Psoas muscle (tissue), 7 donors: ENCODE measurements at regions not wholly inside any gene's neighbourhood (a gene's known extent, or its start where the extent isn't known, plus 50 kb on each side); places are given as distances from the start of the nearest gene placed in this dataset.
"Not testable (repeated sequence)": the region's sequence is repeated elsewhere in the genome, so short reads cannot be mapped to it uniquely, and the experiment has no call there.

Source experiments
- ATAC-seq, 4 donors: fragments of 200-7000 bp; cut with Tn5 transposase; one replicate each; pipeline ENCODE4 v1.9.1; 2020; ENCODE audit warnings: moderate library complexity in 3 of 4, mild to moderate bottlenecking in 2 of 4
- DNase-seq, 2 donors: peaks; one replicate each; pipeline ENCODE4 v3.0.0-alpha.2; 2020
- H3K27ac ChIP-seq: fragments of 200-600 bp; one replicate; pipeline ENCODE4 v1.8.0; 2022
- H3K27me3 ChIP-seq, 3 donors: fragments of 200-600 bp in 1 of 3; one replicate each; pipeline versions ENCODE4 v1.6.1 to v1.8.0; 2013 to 2022; ENCODE audit warnings: low read length in 2 of 3, mild to moderate bottlenecking in 2 of 3, moderate library complexity in 1 of 3; ENCODE audit not compliant: insufficient read depth in 3 of 3
- H3K36me3 ChIP-seq, 2 donors: fragments of 200-600 bp in 1 of 2; one replicate each; pipeline versions ENCODE4 v1.6.1 to v1.8.0; 2013 to 2022; ENCODE audit warnings: low read depth in 1 of 2, mild to moderate bottlenecking in 1 of 2, moderate library complexity in 1 of 2; ENCODE audit not compliant: insufficient read depth in 1 of 2
- H3K4me1 ChIP-seq: fragments of 200-600 bp; one replicate; pipeline ENCODE4 v1.8.0; 2022
- H3K4me3 ChIP-seq: fragments of 200-600 bp; one replicate; pipeline ENCODE4 v1.8.0; 2022; ENCODE audit warnings: mild to moderate bottlenecking
- H3K9me3 ChIP-seq: fragments of 200-600 bp; one replicate; pipeline ENCODE4 v1.8.0; 2022
- WGBS, 3 donors: extraction: QIAGEN DNeasy Blood & Tissue Kit; methylation state at CpG; one replicate each; pipeline versions ENCODE4 v1.1.6 to v1.1.7; 2013; 5-methylcytosine and 5-hydroxymethylcytosine counted together
- intact Hi-C, 2 donors: fragments of 100-400 bp; cut with DNase I; formaldehyde crosslinking; loops; one replicate each; pipeline versions ENCODE4 v1.11.0 to v1.14.2; 2022
- TF ChIP-seq, protein P1 (sequence below): fragments of 200-600 bp; IDR thresholded peaks from one replicate; pipeline ENCODE4 v1.8.0; 2022; ENCODE audit warnings: antibody characterized with exemption
- donor health status: healthy with polysubstance abuse.
- donor health status: DM: no; HTN: no; CAD: no; lungs with moderate emphysema.
- donor health status: Bipolar disorder and iron deficiency.
- donor health status: healthy.
- donor health status: DM: yes; HTN: yes; CAD: no.
- donor health status: DM: no; HTN: no; CAD: no.
- donor health status: DM: yes; HTN: yes; CAD: no.

DNA sequence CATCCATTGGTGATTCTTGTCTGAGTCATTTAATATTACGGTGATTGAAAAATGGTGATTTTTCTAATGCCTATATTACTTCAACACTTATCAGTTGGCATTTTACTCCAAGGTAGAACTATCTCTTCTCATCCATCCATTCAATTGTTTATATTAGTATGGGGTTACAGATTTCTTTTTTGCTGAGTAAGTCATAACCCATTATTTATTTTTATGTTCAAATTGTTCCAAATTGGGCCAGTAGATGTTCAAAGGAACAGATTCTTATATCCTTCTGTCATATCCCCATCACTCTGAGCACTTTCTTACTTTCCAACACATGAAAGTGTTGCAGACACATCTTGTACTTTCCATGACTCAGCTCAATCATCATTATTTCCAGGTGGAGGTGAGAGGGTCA is 466.8 kb upstream of the CAMK1G start:
- 96 to 100% (median 97%) methylated on average over 1 of the region's 1 CpG for WGBS, 3 donors
- H3K36me3 ChIP-seq, result no peaks in the 10 kb centered on the region
- no peaks in the 10 kb centered on the region for H3K4me1 ChIP-seq
- H3K27me3 ChIP-seq, result no peaks in the 10 kb centered on the region
- intact Hi-C loops, result no loop called here
- ATAC-seq, result no peak
- no peak overlapping the region for H3K4me3 ChIP-seq
- no peak for DNase-seq
- TF ChIP-seq, protein P1, sequence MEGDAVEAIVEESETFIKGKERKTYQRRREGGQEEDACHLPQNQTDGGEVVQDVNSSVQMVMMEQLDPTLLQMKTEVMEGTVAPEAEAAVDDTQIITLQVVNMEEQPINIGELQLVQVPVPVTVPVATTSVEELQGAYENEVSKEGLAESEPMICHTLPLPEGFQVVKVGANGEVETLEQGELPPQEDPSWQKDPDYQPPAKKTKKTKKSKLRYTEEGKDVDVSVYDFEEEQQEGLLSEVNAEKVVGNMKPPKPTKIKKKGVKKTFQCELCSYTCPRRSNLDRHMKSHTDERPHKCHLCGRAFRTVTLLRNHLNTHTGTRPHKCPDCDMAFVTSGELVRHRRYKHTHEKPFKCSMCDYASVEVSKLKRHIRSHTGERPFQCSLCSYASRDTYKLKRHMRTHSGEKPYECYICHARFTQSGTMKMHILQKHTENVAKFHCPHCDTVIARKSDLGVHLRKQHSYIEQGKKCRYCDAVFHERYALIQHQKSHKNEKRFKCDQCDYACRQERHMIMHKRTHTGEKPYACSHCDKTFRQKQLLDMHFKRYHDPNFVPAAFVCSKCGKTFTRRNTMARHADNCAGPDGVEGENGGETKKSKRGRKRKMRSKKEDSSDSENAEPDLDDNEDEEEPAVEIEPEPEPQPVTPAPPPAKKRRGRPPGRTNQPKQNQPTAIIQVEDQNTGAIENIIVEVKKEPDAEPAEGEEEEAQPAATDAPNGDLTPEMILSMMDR, result no peak
- H3K27ac ChIP-seq, result no peak overlapping the region
- H3K9me3 ChIP-seq, result no peaks in the 10 kb centered on the region

DNA sequence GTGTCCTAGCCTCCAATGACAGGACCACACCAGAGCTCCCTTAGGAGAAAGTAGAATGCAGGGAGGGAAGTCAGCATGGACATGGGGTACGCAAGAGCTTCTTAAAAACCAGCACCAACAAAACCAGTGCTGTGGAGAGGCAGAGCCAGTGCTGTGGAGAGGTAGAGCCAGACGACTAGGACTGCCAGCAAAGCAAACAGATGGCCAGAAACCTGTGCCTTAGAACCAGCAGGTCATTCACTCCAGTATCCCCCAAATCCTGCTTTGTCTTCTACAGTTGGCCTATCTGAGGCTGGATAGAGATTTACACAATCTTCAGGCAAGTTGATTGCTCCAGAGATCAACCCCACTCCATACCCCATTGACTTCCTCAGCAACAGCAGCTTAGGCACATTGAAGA is 459.9 kb upstream of the CAMK1G start:
- intact Hi-C loops, result no loop called here
- TF ChIP-seq, protein P1, result no peak
- Histone ChIP-seq H3K27ac (no peak overlapping the region), H3K36me3 (no peaks in the 10 kb centered on the region), H3K9me3 (no peaks in the 10 kb centered on the region), H3K4me1 (no peaks in the 10 kb centered on the region), H3K4me3 (no peak overlapping the region), H3K27me3 (no peaks in the 10 kb centered on the region)
- 61 to 63% (median 63%) methylated on average over 2 of the region's 2 CpGs for WGBS, 3 donors
- DNase-seq, result no peak
- ATAC-seq, result no peak

DNA sequence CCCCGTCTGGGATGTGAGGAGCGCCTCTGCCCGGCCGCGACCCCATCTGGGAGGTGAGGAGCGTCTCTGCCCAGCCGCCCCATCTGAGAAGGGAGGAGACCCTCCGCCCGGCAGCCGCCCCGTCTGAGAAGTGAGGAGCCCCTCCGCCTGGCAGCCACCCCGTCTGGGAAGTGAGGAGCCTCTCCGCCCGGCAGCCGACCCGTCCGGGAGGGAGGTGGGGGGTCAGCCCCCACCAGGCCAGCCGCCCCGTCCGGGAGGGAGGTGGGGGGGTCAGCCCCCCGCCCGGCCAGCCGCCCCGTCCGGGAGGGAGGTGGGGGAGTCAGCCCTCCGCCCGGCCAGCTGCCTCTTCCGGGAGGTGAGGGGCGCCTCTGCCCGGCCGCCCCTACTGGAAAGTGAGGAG is 454.4 kb upstream of the CAMK1G start:
- intact Hi-C loops, ATAC-seq, H3K27ac ChIP-seq, H3K9me3 ChIP-seq, H3K4me1 ChIP-seq, DNase-seq, H3K36me3 ChIP-seq, H3K4me3 ChIP-seq, H3K27me3 ChIP-seq: not testable (repeated sequence)
- 96 to 98% (median 96%) methylated on average over 7 to 23 of the region's 32 CpGs for WGBS, 3 donors

DNA sequence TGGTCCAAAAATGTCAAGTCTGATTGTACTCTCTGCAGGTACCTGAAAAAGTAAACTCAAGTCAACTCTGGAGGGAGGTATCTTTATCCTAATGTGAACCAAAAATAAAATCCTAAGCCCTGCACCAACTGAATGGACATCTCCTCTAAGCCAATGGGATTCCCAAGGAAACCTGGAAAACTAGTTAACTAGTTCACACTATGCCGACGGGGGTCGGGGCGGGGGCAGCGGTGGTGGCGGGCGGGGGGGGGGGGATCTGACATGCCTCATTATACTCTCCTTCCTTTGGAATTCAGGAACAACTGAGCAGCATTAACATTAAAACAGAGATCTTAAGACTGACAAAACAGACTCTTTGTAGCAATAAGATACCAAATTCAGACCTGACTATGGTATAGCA is 452.6 kb upstream of the CAMK1G start:
- 56 to 67% (median 65%) methylated on average over 6 to 7 of the region's 7 CpGs for WGBS, 3 donors
- H3K27ac ChIP-seq, result no peak overlapping the region
- TF ChIP-seq, protein P1, result no peak
- H3K27me3 ChIP-seq, result no peaks in the 10 kb centered on the region
- intact Hi-C loops, result no loop called here
- DNase-seq (no peak), ATAC-seq (no peak)
- H3K9me3 ChIP-seq, result no peaks in the 10 kb centered on the region
- no peaks in the 10 kb centered on the region for H3K4me1 ChIP-seq
- H3K36me3 ChIP-seq, result no peaks in the 10 kb centered on the region
- no peak overlapping the region for H3K4me3 ChIP-seq

DNA sequence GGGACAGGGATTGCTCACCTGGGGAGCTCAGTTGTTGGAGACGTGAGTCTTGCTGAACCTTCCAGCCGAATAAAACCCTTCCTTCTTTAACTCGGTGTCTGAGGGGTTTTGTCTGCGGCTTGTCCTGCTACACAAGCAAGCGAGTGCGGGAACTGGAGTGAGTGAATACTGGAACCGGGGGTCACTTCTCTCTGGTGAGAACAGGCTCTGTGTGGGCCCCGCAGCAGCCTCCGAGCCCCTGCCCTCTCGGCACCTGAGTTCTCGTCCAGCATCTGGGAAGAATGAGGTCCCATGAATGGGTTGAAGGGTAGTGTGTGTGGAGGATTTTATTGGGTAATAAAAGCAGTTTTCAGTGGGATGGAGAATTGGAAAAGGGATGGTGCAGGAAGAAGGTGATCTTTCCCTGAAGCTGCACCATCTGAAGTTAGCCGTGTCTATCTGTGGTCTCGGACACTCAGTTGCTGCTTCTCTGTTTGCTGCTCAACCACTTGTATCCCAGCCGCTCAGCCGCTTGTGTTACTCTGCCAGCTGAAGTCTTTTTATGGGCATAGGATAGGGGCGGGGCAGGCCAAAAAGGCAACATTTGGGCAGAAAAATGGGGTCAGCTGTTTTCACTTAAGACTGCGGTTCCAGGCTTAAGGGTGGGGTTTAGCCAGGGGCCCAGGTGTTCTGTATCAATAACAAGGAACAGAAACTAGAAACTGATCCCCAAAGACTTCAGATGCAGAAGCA is 450.6 kb upstream of the CAMK1G start:
- Histone ChIP-seq H3K4me1 (no peaks in the 10 kb centered on the region), H3K36me3 (no peaks in the 10 kb centered on the region), H3K27me3 (no peaks in the 10 kb centered on the region), H3K9me3 (no peaks in the 10 kb centered on the region), H3K27ac (no peak overlapping the region), H3K4me3 (no peak overlapping the region)
- intact Hi-C loops, result no loop called here
- TF ChIP-seq, protein P1, result no peak
- no peak for DNase-seq
- ATAC-seq, result no peak
- WGBS, 3 donors, result 56 to 60% (median 56%) methylated on average over 17 of the region's 17 CpGs
